HFF-Myc (cell line): ENCODE measurements at regions not wholly inside any gene's neighbourhood (a gene's known extent, or its start where the extent isn't known, plus 50 kb on each side); places are given as distances from the start of the nearest gene placed in this dataset.
"Not testable (repeated sequence)": the region's sequence is repeated elsewhere in the genome, so short reads cannot be mapped to it uniquely, and the experiment has no call there.

ENCODE experiments used
- DNase-seq: peaks from one replicate; pipeline ENCODE4 v3.0.0-alpha.2; 2011; ENCODE audit warnings: low read depth; ENCODE audit errors: extremely low read depth
- H3K4me3 ChIP-seq: replicated peaks from 2 replicates; pipeline ENCODE4 v1.5.1; 2011; ENCODE audit warnings: low read depth, mild to moderate bottlenecking, control low read depth, low read length
- CTCF ChIP-seq: IDR thresholded peaks from 2 replicates; pipeline ENCODE4 v1.5.1; 2012; ENCODE audit warnings: mild to moderate bottlenecking, low read depth, low read length, control low read depth; ENCODE audit errors: missing control alignments

GRCh38 chr7:153550173-153550572 is 502.0 kb upstream of the DPP6 start:
- no peak overlapping the region for H3K4me3 ChIP-seq
- TF ChIP-seq CTCF: no peak
- DNase-seq: no peak

DNA sequence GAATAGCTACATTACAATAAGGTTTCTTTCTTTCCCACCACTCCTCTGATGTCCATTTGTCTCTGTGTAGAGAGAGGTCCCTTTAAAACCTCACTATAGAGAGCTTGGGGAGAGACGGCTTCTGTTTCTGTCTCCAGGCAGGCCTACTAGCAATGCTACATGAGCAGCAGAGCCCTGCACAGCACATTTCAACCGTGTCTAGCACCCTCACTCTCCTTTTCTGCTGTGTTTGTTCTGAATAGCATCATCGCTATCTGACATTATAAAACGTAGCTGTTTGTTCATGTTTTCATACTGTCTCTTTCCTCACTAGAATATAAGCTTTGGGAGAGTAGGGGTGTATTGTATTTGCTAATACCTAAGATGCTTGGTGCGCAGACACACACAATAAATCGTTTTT is 487.8 kb upstream of the DPP6 start:
- no peak overlapping the region for H3K4me3 ChIP-seq
- DNase-seq: no peak
- TF ChIP-seq CTCF: no peak

DNA sequence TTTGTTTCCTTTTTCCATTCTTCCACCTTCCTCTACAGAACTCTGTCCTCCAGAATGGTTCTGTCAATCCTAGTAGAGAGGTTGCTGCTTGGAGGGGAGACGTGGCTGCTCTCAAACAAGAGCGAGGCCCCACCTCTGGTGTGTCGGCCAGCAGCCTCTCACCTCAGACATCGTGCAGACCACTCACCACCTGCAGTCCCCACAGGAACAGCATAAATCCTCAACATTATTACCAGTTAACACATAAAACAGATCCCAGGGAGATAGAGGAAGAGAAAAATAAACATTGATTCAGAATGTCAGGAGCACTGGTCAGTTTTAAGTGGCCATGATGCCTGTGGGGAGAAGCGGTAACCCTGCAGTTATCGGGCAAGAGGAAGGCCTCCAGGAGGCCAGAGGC is 485.9 kb upstream of the DPP6 start:
- DNase-seq: no peak
- TF ChIP-seq CTCF: no peak
- H3K4me3 ChIP-seq: no peak overlapping the region

DNA sequence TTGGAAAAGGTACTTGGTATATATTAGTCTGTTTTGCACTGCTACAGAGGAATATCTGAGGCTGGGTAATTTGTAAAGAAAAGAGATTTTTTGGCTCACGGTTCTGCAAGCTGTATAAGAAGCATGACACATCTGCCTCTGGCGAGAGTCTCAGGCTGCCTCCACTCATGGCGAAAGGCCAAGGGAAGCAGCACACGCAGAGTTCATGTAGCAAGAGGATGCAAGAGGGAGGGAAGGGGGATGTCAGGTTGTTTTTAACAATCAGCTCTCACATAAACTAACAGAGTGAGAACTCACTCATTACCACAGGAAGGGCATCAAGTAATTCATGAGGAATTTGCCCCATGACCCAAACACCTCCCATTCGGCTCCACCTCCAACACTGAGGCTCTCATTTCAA is 484.8 kb upstream of the DPP6 start:
- TF ChIP-seq CTCF: no peak
- H3K4me3 ChIP-seq: no peak overlapping the region
- DNase-seq: no peak

DNA sequence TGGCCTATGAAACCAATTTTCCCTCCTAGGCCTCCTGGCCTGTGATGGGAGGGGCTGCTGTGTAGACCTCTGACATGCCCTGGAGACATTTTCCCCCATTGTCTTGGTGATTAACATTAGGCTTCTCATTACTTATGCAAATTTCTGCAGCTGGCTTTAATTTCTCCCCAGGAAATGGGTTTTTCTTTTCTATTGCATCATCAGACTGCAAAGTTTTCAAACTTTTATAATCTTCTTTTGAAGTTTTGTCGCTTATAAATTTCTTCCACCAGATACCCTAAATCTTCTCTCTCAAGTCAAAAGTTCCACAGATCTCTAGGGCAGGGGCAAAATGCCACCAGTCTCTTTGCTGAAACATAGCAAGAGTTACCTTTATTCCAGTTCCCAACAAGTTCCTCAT is 482.7 kb upstream of the DPP6 start:
- not testable (repeated sequence) for H3K4me3 ChIP-seq, DNase-seq

- no peak for DNase-seq
- H3K4me3 ChIP-seq: no peak overlapping the region
These were observed 476.1 kb upstream of the DPP6 start for GRCh38 chr7:153576096-153576495.

DNA sequence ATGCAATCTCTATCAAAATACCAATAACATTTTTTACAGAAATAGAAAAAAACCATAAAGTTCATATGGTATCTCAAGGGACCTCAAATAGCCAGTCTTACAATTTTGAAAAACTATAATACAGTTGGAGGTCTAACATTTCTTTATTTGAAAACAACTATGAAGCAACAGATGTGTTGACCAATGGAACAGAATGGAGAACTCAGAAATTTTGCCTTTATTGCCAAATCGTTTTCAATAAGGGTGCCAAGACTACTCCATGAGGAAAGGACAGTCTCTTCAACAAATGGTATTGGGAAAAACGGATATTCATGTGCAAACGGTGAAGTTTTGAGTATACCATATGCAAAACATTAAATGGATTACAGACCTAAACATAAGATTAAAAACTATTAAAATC is 470.8 kb upstream of the DPP6 start:
- H3K4me3 ChIP-seq: no peak overlapping the region
- no peak for TF ChIP-seq CTCF
- DNase-seq: no peak

More at GRCh38 chr7:153576096-153576495, 476.1 kb upstream of the DPP6 start:
- no peak for TF ChIP-seq CTCF
